SU-DHL-6 (cell line): ENCODE measurements at regions not wholly inside any gene's neighbourhood (a gene's known extent, or its start where the extent isn't known, plus 50 kb on each side); places are given as distances from the start of the nearest gene placed in this dataset.

Source experiments
- H2AFZ ChIP-seq: fragments of 200-600 bp; sonication (generic); 2 replicates; pipeline ENCODE4 v1.6.1; 2014; ENCODE audit warnings: low read depth, mild to moderate bottlenecking, moderate library complexity, mixed read lengths, antibody characterized with exemption, low read length; ENCODE audit not compliant: severe bottlenecking
- H3F3A ChIP-seq: fragments of 200-600 bp; shearing (Covaris generic); 2 replicates; pipeline ENCODE4 v1.6.0; 2016; ENCODE audit warnings: antibody characterized with exemption, mild to moderate bottlenecking; ENCODE audit not compliant: insufficient read depth
- H3K27ac ChIP-seq: fragments of 200-600 bp; sonication (generic); 2 replicates; pipeline ENCODE4 v1.5.1; 2016; ENCODE audit warnings: low read depth, mild to moderate bottlenecking, low read length, moderate library complexity, mixed read lengths
- H3K27me3 ChIP-seq: fragments of 200-600 bp; sonication (generic), shearing (Covaris generic); 2 replicates; pipeline ENCODE4 v1.6.0; 2014; ENCODE audit warnings: mild to moderate bottlenecking, low read length
- H3K36me3 ChIP-seq: fragments of 200-600 bp; sonication (generic); 2 replicates; pipeline ENCODE4 v1.6.1; 2014; ENCODE audit warnings: mild to moderate bottlenecking, low read length, mixed read lengths
- H3K4me2 ChIP-seq: fragments of 300-600, 200-600 bp; shearing (Covaris generic), sonication (generic); 2 replicates; pipeline ENCODE4 v1.6.0; 2014; ENCODE audit warnings: low read length, low read depth, mild to moderate bottlenecking; ENCODE audit not compliant: poor library complexity, severe bottlenecking
- H3K4me3 ChIP-seq: fragments of 200-600 bp; sonication (generic); 2 replicates; pipeline ENCODE4 v1.5.1; 2014; ENCODE audit warnings: antibody characterized with exemption, low read length, mild to moderate bottlenecking, mixed read lengths; ENCODE audit not compliant: insufficient read depth, poor library complexity, severe bottlenecking
- H3K79me2 ChIP-seq: fragments of 200-600 bp; sonication (generic); 2 replicates; pipeline ENCODE4 v1.6.1; 2014; ENCODE audit warnings: mild to moderate bottlenecking, low read length, moderate library complexity; ENCODE audit not compliant: insufficient read depth
- H3K9ac ChIP-seq: fragments of 200-600 bp; sonication (generic); 2 replicates; pipeline ENCODE4 v1.7.0; 2014; ENCODE audit warnings: mild to moderate bottlenecking, low read length
- H3K9me2 ChIP-seq: fragments of 200-600 bp; sonication (generic); replicated peaks from 2 replicates; pipeline ENCODE4 v1.6.1; 2014; ENCODE audit warnings: low read length; ENCODE audit not compliant: insufficient read depth
- H3K9me3 ChIP-seq: fragments of 200-600 bp; sonication (generic); 2 replicates; pipeline ENCODE4 v1.6.1; 2014; ENCODE audit warnings: low read length, mixed read lengths; ENCODE audit not compliant: insufficient read depth
- H4K20me1 ChIP-seq: fragments of 200-600 bp; sonication (generic); 2 replicates; pipeline ENCODE4 v1.6.1; 2014; ENCODE audit warnings: low read depth, mild to moderate bottlenecking, antibody characterized with exemption, low read length, moderate library complexity, mixed read lengths
- CTCF ChIP-seq: fragments of 200-600 bp; sonication (generic); IDR thresholded peaks from one replicate; pipeline ENCODE4 v1.5.1; 2017; ENCODE audit warnings: antibody characterized with exemption, mild to moderate bottlenecking, low read length, moderate library complexity; ENCODE audit not compliant: insufficient read depth, poor library complexity, severe bottlenecking
- EZH2phosphoT487 ChIP-seq: fragments of 200-600 bp; sonication (generic), shearing (Covaris generic); conservative IDR thresholded peaks from 2 replicates; pipeline ENCODE4 v1.6.1; 2018; ENCODE audit warnings: mild to moderate bottlenecking, antibody characterized with exemption, low read length, moderate library complexity, mixed read lengths

GRCh38 chr7:15828881-15829280 lies 142.4 kb upstream of the MEOX2 start:
- Histone ChIP-seq H3K27ac (no peak overlapping the region), H3K36me3 (no peaks in the 10 kb centered on the region), H3K79me2 (no peaks in the 10 kb centered on the region), H3K9me2 (no peaks in the 10 kb centered on the region), H3K9me3 (no peaks in the 10 kb centered on the region), H3F3A (no peaks in the 10 kb centered on the region), H4K20me1 (no peaks in the 10 kb centered on the region), H3K9ac (no peak overlapping the region), H3K4me3 (no peak overlapping the region), H2AFZ (no peak overlapping the region), H3K4me2 (no peak overlapping the region), H3K27me3 (no peaks in the 10 kb centered on the region)
- no peak for TF ChIP-seq CTCF
- TF ChIP-seq EZH2phosphoT487: no peak

- H3K27ac ChIP-seq: no peak overlapping the region
- no peak overlapping the region for H2AFZ ChIP-seq
- no peaks in the 10 kb centered on the region for H3K9me2 ChIP-seq
- H3K9ac ChIP-seq: no peak overlapping the region
- H3K4me2 ChIP-seq: no peak overlapping the region
- no peaks in the 10 kb centered on the region for H3K36me3 ChIP-seq
- TF ChIP-seq EZH2phosphoT487 (no peak), CTCF (no peak)
- H4K20me1 ChIP-seq: no peaks in the 10 kb centered on the region
- H3F3A ChIP-seq: no peaks in the 10 kb centered on the region
- 0 out of 2 replicates have a peak, but pooled peaks cover 2% of the 10 kb centered on the region for H3K27me3 ChIP-seq
- no peak overlapping the region for H3K4me3 ChIP-seq
- H3K9me3 ChIP-seq: no peaks in the 10 kb centered on the region
- H3K79me2 ChIP-seq: no peaks in the 10 kb centered on the region
Observed at GRCh38 chr7:15821484-15822427, 135.3 kb upstream of the MEOX2 start.

- no peaks in the 10 kb centered on the region for H3K9me3 ChIP-seq
- H3F3A ChIP-seq: no peaks in the 10 kb centered on the region
- TF ChIP-seq EZH2phosphoT487 (no peak), CTCF (no peak)
- no peaks in the 10 kb centered on the region for H3K79me2 ChIP-seq
- 0 out of 2 replicates have a peak, but pooled peaks cover 2% of the 10 kb centered on the region for H3K27me3 ChIP-seq
- H4K20me1 ChIP-seq: no peaks in the 10 kb centered on the region
- H2AFZ ChIP-seq: no peak overlapping the region
- no peaks in the 10 kb centered on the region for H3K9me2 ChIP-seq
- H3K27ac ChIP-seq: no peak overlapping the region
- no peak overlapping the region for H3K9ac ChIP-seq
- H3K4me2 ChIP-seq: no peak overlapping the region
- H3K4me3 ChIP-seq: no peak overlapping the region
- no peaks in the 10 kb centered on the region for H3K36me3 ChIP-seq
Observed at GRCh38 chr7:15820319-15820718, 133.8 kb upstream of the MEOX2 start.
